Naive thymus-derived CD4-positive, alpha-beta T cell (primary cell): ENCODE measurements at regions not wholly inside any gene's neighbourhood (a gene's known extent, or its start where the extent isn't known, plus 50 kb on each side); places are given as distances from the start of the nearest gene placed in this dataset.

Source experiments
- ATAC-seq: fragments of 150-1000 bp; cut with Tn5 transposase; 2 replicates; pipeline ENCODE4 v1.10.0; 2021; ENCODE audit warnings: mild to moderate bottlenecking, moderate library complexity
- CTCF ChIA-PET: fragments of 350-600 bp; sonication (Branson Sonifier 250); formaldehyde crosslinking; loops from one replicate; lab custom pipeline; 2021; ENCODE audit warnings: antibody characterized with exemption; lab: Charles Lee
- POLR2A ChIA-PET: fragments of 350-600 bp; sonication (Branson Sonifier 250); formaldehyde crosslinking; loops from one replicate; lab custom pipeline; 2021; ENCODE audit warnings: antibody characterized with exemption, inconsistent platforms; lab: Charles Lee
- DNase-seq, 9 donors: peaks; one replicate each; pipeline versions ENCODE4 v3.0.0 to v3.0.0-alpha.2; 2020 to 2022; ENCODE audit warnings: mixed read lengths in 1 of 9
- H3K27ac ChIP-seq: one replicate; pipeline ENCODE4 v1.7.0; 2013; ENCODE audit warnings: mild to moderate bottlenecking, low read depth, low read length, moderate library complexity
- H3K27me3 ChIP-seq, 2 donors: one replicate each; pipeline ENCODE4 v1.7.0; 2013; ENCODE audit warnings: low read length in 2 of 2, mild to moderate bottlenecking in 2 of 2, moderate library complexity in 2 of 2; ENCODE audit not compliant: control insufficient read depth in 2 of 2, insufficient read depth in 2 of 2
- H3K36me3 ChIP-seq, 3 experiments: 1 replicate in 2 of 3; 2 replicates in 1 of 3; pipeline ENCODE4 v1.7.0; 2013; ENCODE audit warnings: low read length in 3 of 3, mild to moderate bottlenecking in 3 of 3, moderate library complexity in 1 of 3; ENCODE audit not compliant: insufficient read depth in 3 of 3, control insufficient read depth in 2 of 3
- H3K4me1 ChIP-seq, 2 donors: one replicate each; pipeline ENCODE4 v1.7.0; 2013; ENCODE audit warnings: low read length in 2 of 2, mild to moderate bottlenecking in 2 of 2, moderate library complexity in 1 of 2; ENCODE audit not compliant: control insufficient read depth in 2 of 2, insufficient read depth in 2 of 2
- H3K4me3 ChIP-seq: 2 replicates; pipeline ENCODE4 v1.7.0; 2013; ENCODE audit warnings: mild to moderate bottlenecking, low read length
- H3K9me3 ChIP-seq, 3 experiments: 1 replicate in 2 of 3; 2 replicates in 1 of 3; pipeline ENCODE4 v1.7.0; 2013; ENCODE audit warnings: low read length in 3 of 3; ENCODE audit not compliant: control insufficient read depth in 2 of 3
- H3K27ac Mint-ChIP-seq, 9 donors: one replicate each; pipeline ENCODE4 v1.8.0; 2020 to 2022; ENCODE audit warnings: mixed read lengths in 9 of 9, mild to moderate bottlenecking in 8 of 9, moderate library complexity in 5 of 9, inconsistent platforms in 2 of 9
- H3K27me3 Mint-ChIP-seq, 5 donors: one replicate each; pipeline ENCODE4 v1.8.0; 2021 to 2022; ENCODE audit warnings: mixed read lengths in 5 of 5, mild to moderate bottlenecking in 1 of 5
- H3K36me3 Mint-ChIP-seq, 5 donors: one replicate each; pipeline ENCODE4 v1.8.0; 2020 to 2022; ENCODE audit warnings: mixed read lengths in 5 of 5, mild to moderate bottlenecking in 3 of 5, inconsistent platforms in 1 of 5
- H3K4me1 Mint-ChIP-seq, 7 donors: one replicate each; pipeline ENCODE4 v1.8.0; 2020 to 2022; ENCODE audit warnings: mixed read lengths in 7 of 7, mild to moderate bottlenecking in 3 of 7, inconsistent platforms in 1 of 7
- H3K4me3 Mint-ChIP-seq, 10 donors: one replicate each; pipeline ENCODE4 v1.8.0; 2020 to 2022; ENCODE audit warnings: mild to moderate bottlenecking in 10 of 10, mixed read lengths in 10 of 10, moderate library complexity in 6 of 10, inconsistent platforms in 2 of 10
- H3K9me3 Mint-ChIP-seq, 11 donors: one replicate each; pipeline ENCODE4 v1.8.0; 2020 to 2022; ENCODE audit warnings: mixed read lengths in 11 of 11, mild to moderate bottlenecking in 4 of 11, inconsistent platforms in 1 of 11, moderate library complexity in 1 of 11
- intact Hi-C, 2 donors: fragments of 100-400 bp; cut with micrococcal nuclease; formaldehyde crosslinking; loops; one replicate each; pipeline ENCODE4 v1.15.1; 2023

GRCh38 chr7:156074084-156074483 is 261.8 kb upstream of the SHH start:
- no peaks in the 10 kb centered on the region for H3K36me3 Mint-ChIP-seq
- no peak overlapping the region for H3K27ac Mint-ChIP-seq
- Histone ChIP-seq H3K4me1 (no peaks in the 10 kb centered on the region), H3K36me3 (no peaks in the 10 kb centered on the region), H3K9me3 (no peaks in the 10 kb centered on the region), H3K4me3 (no peak overlapping the region), H3K27ac (no peak overlapping the region), H3K27me3 (no peaks in the 10 kb centered on the region)
- H3K4me1 Mint-ChIP-seq: peaks cover 0 to 10% (median 0%) of the 10 kb centered on the region in 7 donors
- intact Hi-C loops: no loop called here
- DNase-seq (no peak), ATAC-seq (no peak)
- H3K9me3 Mint-ChIP-seq: peaks cover 0 to 3% (median 0%) of the 10 kb centered on the region in 11 donors
- ChIA-PET CTCF (no interaction called here), POLR2A (no interaction called here)
- peaks cover 0 to 10% (median 0%) of the 10 kb centered on the region in 5 donors for H3K27me3 Mint-ChIP-seq
- H3K4me3 Mint-ChIP-seq: no peak overlapping the region

- Histone ChIP-seq H3K36me3 (no peaks in the 10 kb centered on the region), H3K9me3 (no peaks in the 10 kb centered on the region), H3K4me3 (no peak overlapping the region), H3K27me3 (no peaks in the 10 kb centered on the region), H3K27ac (no peak overlapping the region), H3K4me1 (no peaks in the 10 kb centered on the region)
- CTCF ChIA-PET: no interaction called here
- Mint-ChIP-seq H3K4me3 (no peak overlapping the region), H3K27me3 (peaks cover 0 to 10% (median 0%) of the 10 kb centered on the region in 5 donors), H3K27ac (no peak overlapping the region), H3K4me1 (peaks cover 0 to 10% (median 0%) of the 10 kb centered on the region in 7 donors), H3K36me3 (no peaks in the 10 kb centered on the region), H3K9me3 (peaks cover 0 to 5% (median 0%) of the 10 kb centered on the region in 11 donors)
- DNase-seq (no peak), ATAC-seq (no peak)
- POLR2A ChIA-PET: no interaction called here
- intact Hi-C loops: no loop called here
Measured at GRCh38 chr7:156073366-156074052, 261.2 kb upstream of the SHH start.

GRCh38 chr7:156071612-156072011 is 259.3 kb upstream of the SHH start:
- no peak overlapping the region for H3K4me3 Mint-ChIP-seq
- H3K27me3 Mint-ChIP-seq: peaks cover 2 to 16% (median 4%) of the 10 kb centered on the region in 5 donors
- no peaks in the 10 kb centered on the region for H3K9me3 ChIP-seq
- intact Hi-C loops: no loop called here
- peaks cover 0 to under 1% (median 0%) of the 10 kb centered on the region in 5 donors for H3K36me3 Mint-ChIP-seq
- ChIA-PET CTCF (no interaction called here), POLR2A (no interaction called here)
- H3K4me1 ChIP-seq: no peaks in the 10 kb centered on the region
- no peaks in the 10 kb centered on the region for H3K27me3 ChIP-seq
- ATAC-seq: no peak
- no peak overlapping the region for H3K27ac ChIP-seq
- DNase-seq: no peak
- H3K4me3 ChIP-seq: no peak overlapping the region
- H3K36me3 ChIP-seq: no peaks in the 10 kb centered on the region
- H3K9me3 Mint-ChIP-seq: peaks cover 0 to 5% (median 0%) of the 10 kb centered on the region in 11 donors
- H3K27ac Mint-ChIP-seq: no peak overlapping the region
- peaks cover 0 to 10% (median 0%) of the 10 kb centered on the region in 7 donors for H3K4me1 Mint-ChIP-seq

- Mint-ChIP-seq H3K27me3 (peaks cover 2 to 28% (median 8%) of the 10 kb centered on the region in 5 donors), H3K4me1 (peaks cover 0 to 10% (median 0%) of the 10 kb centered on the region in 7 donors), H3K27ac (no peak overlapping the region), H3K9me3 (peaks cover 0 to 9% (median 0%) of the 10 kb centered on the region in 11 donors), H3K4me3 (no peak overlapping the region), H3K36me3 (peaks cover 0 to 4% (median 0%) of the 10 kb centered on the region in 5 donors)
- Histone ChIP-seq H3K9me3 (no peaks in the 10 kb centered on the region), H3K27me3 (no peaks in the 10 kb centered on the region), H3K36me3 (no peaks in the 10 kb centered on the region), H3K4me3 (no peak overlapping the region), H3K4me1 (no peaks in the 10 kb centered on the region), H3K27ac (no peak overlapping the region)
- CTCF ChIA-PET: no interaction called here
- ATAC-seq (no peak), DNase-seq (no peak)
- POLR2A ChIA-PET: no interaction called here
- intact Hi-C loops: no loop called here
Measured at GRCh38 chr7:156069891-156070290, 257.6 kb upstream of the SHH start.

- H3K27ac Mint-ChIP-seq: no peak overlapping the region
- no peak for ATAC-seq
Measured at GRCh38 chr7:156067156-156067555, 254.9 kb upstream of the SHH start.

GRCh38 chr7:156065400-156065799 is 253.1 kb upstream of the SHH start:
- CTCF ChIA-PET: interaction anchor here (0.6 kb wide), 1 partner anchor 750 kb away, joined by 3 read pairs; no protein-coding TSS in a partner anchor
- H3K4me1 ChIP-seq: no peaks in the 10 kb centered on the region
- DNase-seq (no peak), ATAC-seq (no peak)
- H3K4me3 ChIP-seq: no peak overlapping the region
- POLR2A ChIA-PET: no interaction called here
- Mint-ChIP-seq H3K36me3 (peaks cover 0 to 4% (median 0%) of the 10 kb centered on the region in 5 donors), H3K4me1 (peaks cover 0 to 15% (median 0%) of the 10 kb centered on the region in 7 donors), H3K4me3 (no peak overlapping the region), H3K27ac (no peak overlapping the region), H3K9me3 (peaks cover 0 to 16% (median 0%) of the 10 kb centered on the region in 11 donors), H3K27me3 (peaks cover 4 to 22% (median 8%) of the 10 kb centered on the region in 5 donors)
- intact Hi-C loops: no loop called here
- no peaks in the 10 kb centered on the region for H3K27me3 ChIP-seq
- H3K27ac ChIP-seq: no peak overlapping the region
- no peaks in the 10 kb centered on the region for H3K9me3 ChIP-seq
- H3K36me3 ChIP-seq: no peaks in the 10 kb centered on the region

More at GRCh38 chr7:156067156-156067555, 254.9 kb upstream of the SHH start:
- Histone ChIP-seq H3K4me1 (no peaks in the 10 kb centered on the region), H3K27me3 (no peaks in the 10 kb centered on the region), H3K27ac (no peak overlapping the region), H3K36me3 (no peaks in the 10 kb centered on the region), H3K4me3 (no peak overlapping the region), H3K9me3 (no peaks in the 10 kb centered on the region)
- ChIA-PET POLR2A (no interaction called here), CTCF (no interaction called here)
- Mint-ChIP-seq H3K9me3 (peaks cover 0 to 9% (median 0%) of the 10 kb centered on the region in 11 donors), H3K36me3 (peaks cover 0 to 4% (median 0%) of the 10 kb centered on the region in 5 donors), H3K4me1 (peaks cover 0 to 10% (median 0%) of the 10 kb centered on the region in 7 donors), H3K27me3 (peaks cover 4 to 22% (median 8%) of the 10 kb centered on the region in 5 donors), H3K4me3 (no peak overlapping the region)
- intact Hi-C loops: no loop called here
- no peak for DNase-seq

- Mint-ChIP-seq H3K4me3 (no peak overlapping the region), H3K9me3 (peaks cover 0 to 16% (median 0%) of the 10 kb centered on the region in 11 donors), H3K4me1 (peaks cover 0 to 11% (median 0%) of the 10 kb centered on the region in 7 donors), H3K27ac (no peak overlapping the region), H3K36me3 (peaks cover 0 to 4% (median 0%) of the 10 kb centered on the region in 5 donors), H3K27me3 (peaks cover 4 to 22% (median 8%) of the 10 kb centered on the region in 5 donors)
- H3K27ac ChIP-seq: no peak overlapping the region
- no peaks in the 10 kb centered on the region for H3K36me3 ChIP-seq
- H3K9me3 ChIP-seq: no peaks in the 10 kb centered on the region
- no peaks in the 10 kb centered on the region for H3K4me1 ChIP-seq
- no peak for ATAC-seq
- ChIA-PET CTCF (no interaction called here), POLR2A (no interaction called here)
- no peak overlapping the region for H3K4me3 ChIP-seq
- DNase-seq: no peak
- no peaks in the 10 kb centered on the region for H3K27me3 ChIP-seq
- intact Hi-C loops: no loop called here
Measured at GRCh38 chr7:156064971-156065386, 252.7 kb upstream of the SHH start.
